ENCODE measurements at regions not wholly inside any gene's neighbourhood (a gene's known extent, or its start where the extent isn't known, plus 50 kb on each side); places are given as distances from the start of the nearest gene placed in this dataset.

GRCh38 chr6:105983763-105984162 is 102.4 kb upstream of the PRDM1 start:
- Histone ChIP-seq H3K4me1 (peaks cover 0 to 22% (median 2%) of the 10 kb centered on the region in 4 donors), H3K27ac (no peak overlapping the region), H3K36me3 (no peaks in the 10 kb centered on the region), H3K9me3 (no peaks in the 10 kb centered on the region), H3K27me3 (peaks cover 0 to 59% of the 10 kb centered on the region in 2 donors), H3K4me3 (no peak overlapping the region)
- no peak for DNase-seq (ENCODE audit: low spot score in 2 of 2)
- TF ChIP-seq POLR2A (IDR thresholded peaks at IDR 0.05): no peak
- TF ChIP-seq EP300 (IDR thresholded peaks at IDR 0.05): no peak
- TF ChIP-seq CTCF (IDR thresholded peaks at IDR 0.05): no peak

GRCh38 chr6:105982761-105983540 is 103.2 kb upstream of the PRDM1 start:
- no peak for TF ChIP-seq EP300 (IDR thresholded peaks at IDR 0.05)
- no peak for TF ChIP-seq POLR2A (IDR thresholded peaks at IDR 0.05)
- TF ChIP-seq CTCF (IDR thresholded peaks at IDR 0.05): no peak
- peaks cover 0 to 57% of the 10 kb centered on the region in 2 donors for H3K27me3 ChIP-seq

GRCh38 chr6:105981888-105982358 is 104.2 kb upstream of the PRDM1 start:
- peaks cover 0 to 55% of the 10 kb centered on the region in 2 donors for H3K27me3 ChIP-seq
- no peak overlapping the region for H3K4me3 ChIP-seq
- no peak for DNase-seq (ENCODE audit: low spot score in 2 of 2)
- H3K27ac ChIP-seq: no peak overlapping the region
- no peak for TF ChIP-seq POLR2A (IDR thresholded peaks at IDR 0.05)
- no peak for TF ChIP-seq EP300 (IDR thresholded peaks at IDR 0.05)
- TF ChIP-seq CTCF (IDR thresholded peaks at IDR 0.05): no peak
- no peaks in the 10 kb centered on the region for H3K9me3 ChIP-seq
- H3K4me1 ChIP-seq: peaks cover 0 to 22% (median 2%) of the 10 kb centered on the region in 4 donors
- 73% methylated on average over 15 of the region's 15 CpGs for WGBS, 2 donors
- H3K36me3 ChIP-seq: no peaks in the 10 kb centered on the region

More at GRCh38 chr6:105982761-105983540, 103.2 kb upstream of the PRDM1 start:
- H3K4me1 ChIP-seq: peaks cover 0 to 22% (median 2%) of the 10 kb centered on the region in 4 donors
- no peak for DNase-seq (ENCODE audit: low spot score in 2 of 2)
- WGBS, 2 donors: 89 to 93% methylated on average over 2 of the region's 2 CpGs
- H3K4me3 ChIP-seq: no peak overlapping the region
- no peaks in the 10 kb centered on the region for H3K36me3 ChIP-seq
- H3K27ac ChIP-seq: no peak overlapping the region
- H3K9me3 ChIP-seq: no peaks in the 10 kb centered on the region

- H3K4me1 ChIP-seq: peaks cover 0 to 19% (median 2%) of the 10 kb centered on the region in 4 donors
- no peak for DNase-seq (ENCODE audit: low spot score in 2 of 2)
- no peaks in the 10 kb centered on the region for H3K9me3 ChIP-seq
- H3K4me3 ChIP-seq: peak overlapping the region in 3 of 4 donors; percentile 32 to 38 (median 34)
- 12 to 17% methylated on average over 54 to 58 of the region's 62 CpGs for WGBS, 2 donors
- H3K27ac ChIP-seq: no peak overlapping the region
- H3K36me3 ChIP-seq: no peaks in the 10 kb centered on the region
- H3K27me3 ChIP-seq: peaks cover 0 to 53% of the 10 kb centered on the region in 2 donors
- TF ChIP-seq EP300 (IDR thresholded peaks at IDR 0.05) (no peak), CTCF (IDR thresholded peaks at IDR 0.05) (no peak), POLR2A (IDR thresholded peaks at IDR 0.05) (no peak)
These were observed 104.9 kb upstream of the PRDM1 start for GRCh38 chr6:105981002-105981887.
